ENCODE measurements at regions not wholly inside any gene's neighbourhood (a gene's known extent, or its start where the extent isn't known, plus 50 kb on each side); places are given as distances from the start of the nearest gene placed in this dataset.

GRCh38 chr3:107044677-107045076 is 332.6 kb upstream of the CCDC54 start:
- TF ChIP-seq CTCF (IDR thresholded peaks at IDR 0.05; ENCODE audit: low read depth, low read length) = no peak

DNA sequence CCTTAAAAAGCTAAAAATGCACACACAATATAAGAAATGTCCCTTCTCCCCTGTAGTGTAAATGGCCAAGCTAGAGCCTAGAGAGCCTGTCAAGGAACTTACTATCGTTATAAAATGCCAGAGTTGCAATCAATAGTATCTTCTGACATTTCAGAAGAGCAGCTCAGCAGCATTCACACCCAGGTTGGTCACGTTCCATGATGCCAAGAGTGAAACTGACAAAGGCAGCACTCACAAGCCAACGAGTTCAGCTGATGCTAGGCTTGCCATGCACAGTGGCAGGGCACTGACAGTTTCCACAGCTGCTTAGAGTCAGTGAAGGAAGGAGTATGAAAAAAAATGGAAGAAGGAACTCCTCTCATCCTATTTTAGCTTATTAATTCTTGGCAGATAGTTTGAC is 331.4 kb upstream of the CCDC54 start:
- H3K4me3 ChIP-seq (ENCODE audit: low read depth, low read length) = no peak overlapping the region
- no peak for TF ChIP-seq CTCF (IDR thresholded peaks at IDR 0.05; ENCODE audit: low read depth, low read length)

More at GRCh38 chr3:107044677-107045076, 332.6 kb upstream of the CCDC54 start:
- H3K4me3 ChIP-seq (ENCODE audit: low read depth, low read length) = no peak overlapping the region

- no peak for TF ChIP-seq CTCF (IDR thresholded peaks at IDR 0.05; ENCODE audit: low read depth, low read length)
These were observed 321.9 kb upstream of the CCDC54 start for GRCh38 chr3:107055181-107055942.

GRCh38 chr3:107061466-107061865 is 315.8 kb upstream of the CCDC54 start:
- no peak for TF ChIP-seq CTCF (IDR thresholded peaks at IDR 0.05; ENCODE audit: low read depth, low read length)
- H3K4me3 ChIP-seq (ENCODE audit: low read depth, low read length) = no peak overlapping the region

More at GRCh38 chr3:107055181-107055942, 321.9 kb upstream of the CCDC54 start:
- no peak overlapping the region for H3K4me3 ChIP-seq (ENCODE audit: low read depth, low read length)

- H3K4me3 ChIP-seq (ENCODE audit: low read depth, low read length) = no peak overlapping the region
- TF ChIP-seq CTCF (IDR thresholded peaks at IDR 0.05; ENCODE audit: low read depth, low read length) = no peak
These were observed 314.9 kb upstream of the CCDC54 start for GRCh38 chr3:107062310-107062709.

DNA sequence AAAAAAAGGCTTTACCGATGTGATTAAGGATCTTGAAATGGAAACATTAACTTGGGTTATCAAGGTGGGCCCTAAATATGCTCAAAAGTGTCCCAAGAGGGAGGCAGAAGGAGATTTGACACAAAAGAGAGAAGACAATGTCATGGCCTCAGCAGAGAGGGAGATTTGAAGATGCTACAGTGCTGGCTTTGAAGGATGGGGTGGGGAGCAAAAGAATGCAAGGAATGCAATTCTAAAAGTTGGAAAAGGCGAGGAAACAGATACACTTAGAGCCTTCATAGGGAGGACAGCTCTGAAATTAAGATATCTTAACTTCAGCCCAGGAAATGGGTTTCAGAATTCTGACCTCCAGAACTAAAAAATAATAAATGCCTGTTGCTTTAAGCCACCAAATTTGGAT is 314.5 kb upstream of the CCDC54 start:
- TF ChIP-seq CTCF (IDR thresholded peaks at IDR 0.05; ENCODE audit: low read depth, low read length) = no peak
- H3K4me3 ChIP-seq (ENCODE audit: low read depth, low read length) = no peak overlapping the region

DNA sequence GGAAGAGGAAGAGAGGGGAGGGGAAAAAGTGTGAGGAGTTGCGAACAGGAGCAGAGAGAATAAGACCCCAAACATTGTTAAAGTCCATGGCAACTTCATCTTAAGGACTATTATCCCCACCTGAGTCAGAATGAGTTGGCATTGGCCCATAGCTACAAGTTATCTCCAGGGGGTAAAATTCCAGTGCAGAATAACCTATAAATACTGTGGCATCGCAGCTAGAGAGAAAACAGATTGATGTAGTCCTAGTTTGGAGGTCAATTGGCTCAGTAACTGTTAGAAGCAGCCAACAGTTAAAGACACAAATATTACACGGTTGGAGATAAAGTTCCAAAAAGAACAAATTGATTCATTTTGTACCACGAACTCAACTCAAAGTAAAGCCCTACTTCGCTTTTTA is 313.9 kb upstream of the CCDC54 start:
- no peak overlapping the region for H3K4me3 ChIP-seq (ENCODE audit: low read depth, low read length)
- TF ChIP-seq CTCF (IDR thresholded peaks at IDR 0.05; ENCODE audit: low read depth, low read length) = no peak

Measured in WI38 (cell line).